HepG2 (cell line): ENCODE measurements at regions not wholly inside any gene's neighbourhood (a gene's known extent, or its start where the extent isn't known, plus 50 kb on each side); places are given as distances from the start of the nearest gene placed in this dataset.

Experiments used
- E2F2 ChIP-seq: sonication (generic); formaldehyde crosslinking; IDR thresholded peaks from 2 replicates; pipeline ENCODE4 v1.4.0; 2020; ENCODE audit warnings: missing genetic modification reagents, borderline replicate concordance
- FUBP1 ChIP-seq: sonication (generic); formaldehyde crosslinking; IDR thresholded peaks from 2 replicates; pipeline ENCODE4 v1.5.1; 2020; ENCODE audit warnings: missing genetic modification reagents, mild to moderate bottlenecking, borderline replicate concordance
- IRF2 ChIP-seq: IDR thresholded peaks from 2 replicates; pipeline ENCODE4 v1.6.1; 2018; ENCODE audit warnings: missing genetic modification reagents, missing compliant biosample characterization
- KLF13 ChIP-seq: sonication (generic); formaldehyde crosslinking; IDR thresholded peaks from 2 replicates; pipeline ENCODE4 v1.4.0; 2020; ENCODE audit warnings: mild to moderate bottlenecking, missing genetic modification reagents
- KMT2B ChIP-seq: IDR thresholded peaks from 2 replicates; pipeline ENCODE4 v1.6.1; 2016; ENCODE audit warnings: missing genetic modification reagents, missing compliant biosample characterization
- NFIC ChIP-seq: IDR thresholded peaks from 2 replicates; pipeline ENCODE4 v1.6.1; 2012; ENCODE audit warnings: mild to moderate bottlenecking, low read length, inconsistent platforms
- PCBP2 ChIP-seq: fragments of 200-400 bp; formaldehyde crosslinking; optimal IDR thresholded peaks from 2 replicates; pipeline ENCODE3; 2018; ENCODE audit warnings: low read length, low read depth; ENCODE audit not compliant: poor library complexity, severe bottlenecking
- RAD21 ChIP-seq: fragments of 450-650 bp; formaldehyde crosslinking; IDR thresholded peaks from 2 replicates; pipeline ENCODE4 v1.5.0; 2020; ENCODE audit warnings: mild to moderate bottlenecking
- WIZ ChIP-seq: sonication (generic); formaldehyde crosslinking; IDR thresholded peaks from 2 replicates; pipeline ENCODE4 v1.5.1; 2020; ENCODE audit warnings: mild to moderate bottlenecking, missing genetic modification reagents
- ZFP36 ChIP-seq: fragments of 150-350 bp; IDR thresholded peaks from 2 replicates; pipeline ENCODE4 v1.6.1; 2018; ENCODE audit warnings: borderline replicate concordance, low read length, low read depth; ENCODE audit not compliant: partially characterized antibody
- ZNF652 ChIP-seq: IDR thresholded peaks from 2 replicates; pipeline ENCODE4 v1.6.1; 2016; ENCODE audit warnings: low read depth, borderline replicate concordance
- ZNF687 ChIP-seq: sonication (generic); formaldehyde crosslinking; IDR thresholded peaks from 2 replicates; pipeline ENCODE4 v1.5.1; 2020; ENCODE audit warnings: mild to moderate bottlenecking, missing genetic modification reagents, moderate library complexity
- ZSCAN30 ChIP-seq: sonication (generic); formaldehyde crosslinking; IDR thresholded peaks from 2 replicates; pipeline ENCODE4 v1.5.0; 2020; ENCODE audit warnings: mild to moderate bottlenecking, missing genetic modification reagents

GRCh38 chr14:49988080-49988990 lies 95.5 kb downstream of the ARF6 start (continued):
- TF ChIP-seq ZNF687 (CRISPR knock-in tag) (peak; percentile 36), E2F2 (CRISPR knock-in tag) (no peak), NFIC (no peak), PCBP2 (no peak), WIZ (no peak), RAD21 (CRISPR knock-in tag) (no peak), ZFP36 (no peak), FUBP1 (CRISPR knock-in tag) (no peak), IRF2 (CRISPR knock-in tag) (no peak), ZNF652 (CRISPR knock-in tag) (no peak), KLF13 (CRISPR knock-in tag) (no peak), KMT2B (CRISPR knock-in tag) (no peak), ZSCAN30 (CRISPR knock-in tag) (no peak)
- TF ChIP-seq, all 625 proteins: peak for 20
